BLaER1 (cell line): ENCODE measurements at regions not wholly inside any gene's neighbourhood (a gene's known extent, or its start where the extent isn't known, plus 50 kb on each side); places are given as distances from the start of the nearest gene placed in this dataset.
"Not testable (repeated sequence)": the region's sequence is repeated elsewhere in the genome, so short reads cannot be mapped to it uniquely, and the experiment has no call there.

Experiments used
- H3K27ac ChIP-seq: shearing (Covaris generic); formaldehyde crosslinking; 2 replicates; pipeline ENCODE4 v1.8.1; 2022
- H3K27me3 ChIP-seq: shearing (Covaris generic); formaldehyde crosslinking; 2 replicates; pipeline ENCODE4 v1.8.1; 2022
- H3K36me3 ChIP-seq: shearing (Covaris generic); formaldehyde crosslinking; 2 replicates; pipeline ENCODE4 v1.8.1; 2022
- H3K4me1 ChIP-seq: shearing (Covaris generic); formaldehyde crosslinking; 2 replicates; pipeline ENCODE4 v1.8.1; 2022
- H3K4me2 ChIP-seq: shearing (Covaris generic); formaldehyde crosslinking; 2 replicates; pipeline ENCODE4 v1.8.1; 2022
- H3K4me3 ChIP-seq: shearing (Covaris generic); formaldehyde crosslinking; 2 replicates; pipeline ENCODE4 v1.8.1; 2022
- H3K9ac ChIP-seq: shearing (Covaris generic); formaldehyde crosslinking; 2 replicates; pipeline ENCODE4 v1.8.1; 2022
- H3K9me3 ChIP-seq: shearing (Covaris generic); formaldehyde crosslinking; 2 replicates; pipeline ENCODE4 v1.8.1; 2022
- H4K20me1 ChIP-seq: shearing (Covaris generic); formaldehyde crosslinking; 2 replicates; pipeline ENCODE4 v1.8.1; 2022
- Cebpa-rat ChIP-seq: shearing (Covaris generic); IDR thresholded peaks from 2 replicates; pipeline ENCODE4 v1.8.1; 2022

- Histone ChIP-seq H3K36me3 (no peaks in the 10 kb centered on the region), H3K9me3 (no peaks in the 10 kb centered on the region)
- no peak for TF ChIP-seq Cebpa-rat
These were observed 825.1 kb downstream of the RNF144A start for GRCh38 chr2:7742301-7742700.

GRCh38 chr2:7744827-7745226 is 827.6 kb downstream of the RNF144A start:
- H3K27me3 ChIP-seq, result no peaks in the 10 kb centered on the region
- no peak overlapping the region for H3K9ac ChIP-seq
- no peaks in the 10 kb centered on the region for H3K4me1 ChIP-seq
- TF ChIP-seq Cebpa-rat, result no peak
- no peak overlapping the region for H3K27ac ChIP-seq
- H3K9me3 ChIP-seq, result no peaks in the 10 kb centered on the region
- no peak overlapping the region for H3K4me2 ChIP-seq
- no peaks in the 10 kb centered on the region for H4K20me1 ChIP-seq
- H3K4me3 ChIP-seq, result no peak overlapping the region
- H3K36me3 ChIP-seq, result no peaks in the 10 kb centered on the region

More at GRCh38 chr2:7742301-7742700, 825.1 kb downstream of the RNF144A start:
- Histone ChIP-seq H3K4me3 (no peak overlapping the region), H3K4me1 (no peaks in the 10 kb centered on the region), H3K27me3 (no peaks in the 10 kb centered on the region), H3K4me2 (no peak overlapping the region), H4K20me1 (no peaks in the 10 kb centered on the region), H3K27ac (no peak overlapping the region), H3K9ac (no peak overlapping the region)

GRCh38 chr2:7745369-7745768 is 828.2 kb downstream of the RNF144A start:
- no peak overlapping the region for H3K9ac ChIP-seq
- no peaks in the 10 kb centered on the region for H3K9me3 ChIP-seq
- no peaks in the 10 kb centered on the region for H3K27me3 ChIP-seq
- H3K4me3 ChIP-seq, result no peak overlapping the region
- no peaks in the 10 kb centered on the region for H3K4me1 ChIP-seq
- no peak overlapping the region for H3K27ac ChIP-seq
- TF ChIP-seq Cebpa-rat, result no peak
- no peak overlapping the region for H3K4me2 ChIP-seq
- no peaks in the 10 kb centered on the region for H3K36me3 ChIP-seq
- no peaks in the 10 kb centered on the region for H4K20me1 ChIP-seq

- TF ChIP-seq Cebpa-rat, result no peak
- Histone ChIP-seq H4K20me1 (no peaks in the 10 kb centered on the region), H3K9me3 (peaks cover 13% of the 10 kb centered on the region), H3K4me1 (no peaks in the 10 kb centered on the region), H3K9ac (no peak overlapping the region), H3K4me2 (no peak overlapping the region), H3K4me3 (no peak overlapping the region), H3K27ac (no peak overlapping the region), H3K36me3 (no peaks in the 10 kb centered on the region), H3K27me3 (no peaks in the 10 kb centered on the region)
These were observed 831.7 kb downstream of the RNF144A start for GRCh38 chr2:7748717-7749415.

- no peaks in the 10 kb centered on the region for H3K4me1 ChIP-seq
- no peak overlapping the region for H3K27ac ChIP-seq
- TF ChIP-seq Cebpa-rat, result no peak
- H4K20me1 ChIP-seq, result no peaks in the 10 kb centered on the region
- H3K4me3 ChIP-seq, result no peak overlapping the region
- H3K4me2 ChIP-seq, result no peak overlapping the region
- H3K9ac ChIP-seq, result no peak overlapping the region
- no peaks in the 10 kb centered on the region for H3K27me3 ChIP-seq
- no peaks in the 10 kb centered on the region for H3K36me3 ChIP-seq
- peaks cover 21% of the 10 kb centered on the region for H3K9me3 ChIP-seq
These were observed 832.8 kb downstream of the RNF144A start for GRCh38 chr2:7749895-7750559.

- Histone ChIP-seq H3K9me3 (peaks cover 21% of the 10 kb centered on the region), H3K9ac (no peak overlapping the region), H3K27ac (no peak overlapping the region), H3K4me3 (no peak overlapping the region), H4K20me1 (no peaks in the 10 kb centered on the region), H3K36me3 (no peaks in the 10 kb centered on the region), H3K4me2 (no peak overlapping the region), H3K27me3 (no peaks in the 10 kb centered on the region), H3K4me1 (no peaks in the 10 kb centered on the region)
- no peak for TF ChIP-seq Cebpa-rat
These were observed 835.1 kb downstream of the RNF144A start for GRCh38 chr2:7752291-7752690.

- H3K27ac ChIP-seq, result no peak overlapping the region
- no peak for TF ChIP-seq Cebpa-rat
- no peaks in the 10 kb centered on the region for H4K20me1 ChIP-seq
- no peaks in the 10 kb centered on the region for H3K36me3 ChIP-seq
- no peaks in the 10 kb centered on the region for H3K4me1 ChIP-seq
- H3K9ac ChIP-seq, result no peak overlapping the region
- H3K4me2 ChIP-seq, result no peak overlapping the region
- peaks cover 21% of the 10 kb centered on the region for H3K9me3 ChIP-seq
- no peaks in the 10 kb centered on the region for H3K27me3 ChIP-seq
- no peak overlapping the region for H3K4me3 ChIP-seq
These were observed 836.6 kb downstream of the RNF144A start for GRCh38 chr2:7753777-7754176.

- no peak overlapping the region for H3K27ac ChIP-seq
These were observed 838.7 kb downstream of the RNF144A start for GRCh38 chr2:7755879-7756278.

GRCh38 chr2:7758073-7758759 is 841.0 kb downstream of the RNF144A start:
- Histone ChIP-seq H3K9me3 (peaks cover 24% of the 10 kb centered on the region), H3K4me3 (no peak overlapping the region), H4K20me1 (no peaks in the 10 kb centered on the region), H3K27me3 (no peaks in the 10 kb centered on the region), H3K36me3 (no peaks in the 10 kb centered on the region), H3K4me1 (no peaks in the 10 kb centered on the region), H3K4me2 (no peak overlapping the region), H3K27ac (no peak overlapping the region), H3K9ac (no peak overlapping the region)
- no peak for TF ChIP-seq Cebpa-rat

More at GRCh38 chr2:7755879-7756278, 838.7 kb downstream of the RNF144A start:
- no peak for TF ChIP-seq Cebpa-rat
- Histone ChIP-seq H3K4me1 (no peaks in the 10 kb centered on the region), H3K9me3 (peaks cover 21% of the 10 kb centered on the region), H3K4me2 (no peak overlapping the region), H3K36me3 (no peaks in the 10 kb centered on the region), H4K20me1 (no peaks in the 10 kb centered on the region), H3K9ac (no peak overlapping the region), H3K4me3 (no peak overlapping the region), H3K27me3 (no peaks in the 10 kb centered on the region)

- H4K20me1 ChIP-seq, result no peaks in the 10 kb centered on the region
- H3K4me2 ChIP-seq, result no peak overlapping the region
- TF ChIP-seq Cebpa-rat, result no peak
- no peak overlapping the region for H3K9ac ChIP-seq
- H3K27ac ChIP-seq, result no peak overlapping the region
- H3K27me3 ChIP-seq, result no peaks in the 10 kb centered on the region
- H3K9me3 ChIP-seq, result peaks cover 25% of the 10 kb centered on the region
- H3K4me3 ChIP-seq, result no peak overlapping the region
- no peaks in the 10 kb centered on the region for H3K36me3 ChIP-seq
- H3K4me1 ChIP-seq, result no peaks in the 10 kb centered on the region
These were observed 842.7 kb downstream of the RNF144A start for GRCh38 chr2:7759898-7760297.

- H3K9ac ChIP-seq, H3K4me1 ChIP-seq, H3K27me3 ChIP-seq, H4K20me1 ChIP-seq, H3K4me2 ChIP-seq, H3K4me3 ChIP-seq, H3K27ac ChIP-seq, H3K36me3 ChIP-seq: not testable (repeated sequence)
- H3K9me3 ChIP-seq, result peaks cover 25% of the 10 kb centered on the region
These were observed 846.2 kb downstream of the RNF144A start for GRCh38 chr2:7763418-7763817.
